HEK293 (cell line): ENCODE measurements at regions not wholly inside any gene's neighbourhood (a gene's known extent, or its start where the extent isn't known, plus 50 kb on each side); places are given as distances from the start of the nearest gene placed in this dataset.

Source experiments
- CTCF ChIA-PET: fragments of 350-600 bp; formaldehyde crosslinking; extraction: SDS; loops from one replicate; lab custom pipeline; 2021; ENCODE audit warnings: antibody characterized with exemption; lab: Yijun Ruan, JAX
- POLR2A ChIA-PET: fragments of 300-600 bp; formaldehyde crosslinking; extraction: SDS; loops from one replicate; lab custom pipeline; 2020; ENCODE audit warnings: antibody characterized with exemption, inconsistent platforms; lab: Yijun Ruan, JAX
- H3K27ac ChIP-seq: fragments of 200-500 bp; sonication (Bioruptor generic); 2 replicates; pipeline ENCODE4 v1.5.1; 2014; ENCODE audit warnings: low read depth, low read length, control low read depth, inconsistent platforms; ENCODE audit errors: extremely low read depth
- H3K36me3 ChIP-seq, 2 experiments: fragments of 200-500 bp in 1 of 2; sonication (Bioruptor generic) in 1 of 2; 1 replicate in 1 of 2; 2 replicates in 1 of 2; pipeline ENCODE4 v1.5.1; 2014 to 2017; ENCODE audit warnings: inconsistent platforms in 2 of 2, low read length in 2 of 2; ENCODE audit not compliant: control insufficient read depth in 2 of 2, insufficient read depth in 1 of 2
- H3K4me1 ChIP-seq: fragments of 200-500 bp; sonication (Bioruptor generic); 2 replicates; pipeline ENCODE4 v1.5.1; 2014; ENCODE audit warnings: mild to moderate bottlenecking, low read length, inconsistent platforms; ENCODE audit not compliant: control insufficient read depth, insufficient read depth
- H3K4me3 ChIP-seq: 2 replicates; pipeline ENCODE4 v1.5.1; 2011; ENCODE audit warnings: low read depth, mild to moderate bottlenecking, control low read depth, low read length, moderate library complexity
- H3K9me3 ChIP-seq: fragments of 200-500 bp; sonication (Bioruptor generic); 2 replicates; pipeline ENCODE4 v1.5.1; 2014; ENCODE audit warnings: low read depth, low read length, inconsistent platforms; ENCODE audit not compliant: control insufficient read depth, insufficient read depth
- BCL11A ChIP-seq: fragments of 450-650 bp; formaldehyde crosslinking; IDR thresholded peaks from 2 replicates; pipeline ENCODE4 v1.5.1; 2016; ENCODE audit warnings: low read depth, missing biosample characterization, missing genetic modification characterization
- GLI2 ChIP-seq: fragments of 450-650 bp; formaldehyde crosslinking; IDR thresholded peaks from 2 replicates; pipeline ENCODE4; 2017; ENCODE audit warnings: missing biosample characterization, missing genetic modification characterization, low read depth, borderline replicate concordance
- YY1 ChIP-seq: fragments of 450-650 bp; formaldehyde crosslinking; IDR thresholded peaks from 2 replicates; pipeline ENCODE4 v1.5.1; 2018; ENCODE audit warnings: missing biosample characterization, missing genetic modification characterization
- ZBTB1 ChIP-seq: fragments of 450-650 bp; formaldehyde crosslinking; IDR thresholded peaks from 2 replicates; pipeline ENCODE4 v1.5.1; 2016; ENCODE audit warnings: missing biosample characterization, missing genetic modification characterization
- ZBTB11 ChIP-seq: fragments of 450-650 bp; formaldehyde crosslinking; conservative IDR thresholded peaks from 2 replicates; pipeline ENCODE4 v1.5.1; 2016; ENCODE audit warnings: low read depth, missing biosample characterization, missing genetic modification characterization
- ZBTB26 ChIP-seq: fragments of 450-650 bp; formaldehyde crosslinking; optimal IDR thresholded peaks from 2 replicates; pipeline ENCODE3; 2016; ENCODE audit warnings: missing biosample characterization, mild to moderate bottlenecking, missing genetic modification characterization
- ZFHX2 ChIP-seq: fragments of 450-650 bp; formaldehyde crosslinking; conservative IDR thresholded peaks from 2 replicates; pipeline ENCODE4 v1.5.1; 2016; ENCODE audit warnings: missing biosample characterization, missing genetic modification characterization
- ZFP69B ChIP-seq: fragments of 450-650 bp; formaldehyde crosslinking; IDR thresholded peaks from 2 replicates; pipeline ENCODE4 v1.5.1; 2016; ENCODE audit warnings: missing biosample characterization, missing genetic modification characterization
- ZNF10 ChIP-seq: fragments of 450-650 bp; formaldehyde crosslinking; IDR thresholded peaks from 2 replicates; pipeline ENCODE4 v1.5.1; 2017; ENCODE audit warnings: missing biosample characterization, missing genetic modification characterization
- ZNF146 ChIP-seq: fragments of 450-650 bp; formaldehyde crosslinking; IDR thresholded peaks from 2 replicates; pipeline ENCODE4 v1.5.1; 2016; ENCODE audit warnings: missing biosample characterization, missing genetic modification characterization
- ZNF155 ChIP-seq: fragments of 450-650 bp; formaldehyde crosslinking; IDR thresholded peaks from 2 replicates; pipeline ENCODE4 v1.5.1; 2016; ENCODE audit warnings: missing biosample characterization, missing genetic modification characterization
- ZNF19 ChIP-seq: fragments of 450-650 bp; formaldehyde crosslinking; IDR thresholded peaks from 2 replicates; pipeline ENCODE4; 2016; ENCODE audit warnings: missing biosample characterization, missing genetic modification characterization, low read depth
- ZNF350 ChIP-seq: fragments of 450-650 bp; formaldehyde crosslinking; IDR thresholded peaks from 2 replicates; pipeline ENCODE4 v1.5.0; 2017; ENCODE audit warnings: missing biosample characterization, mild to moderate bottlenecking, missing genetic modification characterization
- ZNF510 ChIP-seq: fragments of 450-650 bp; formaldehyde crosslinking; IDR thresholded peaks from 2 replicates; pipeline ENCODE4 v1.5.1; 2018; ENCODE audit warnings: mild to moderate bottlenecking, missing genetic modification characterization, missing biosample characterization; ENCODE audit not compliant: insufficient replicate concordance
- ZNF677 ChIP-seq: fragments of 450-650 bp; IDR thresholded peaks from 2 replicates; pipeline ENCODE4 v1.5.0; 2018; ENCODE audit warnings: missing biosample characterization, mild to moderate bottlenecking, missing genetic modification characterization, moderate library complexity
- ZNF704 ChIP-seq: fragments of 450-650 bp; formaldehyde crosslinking; IDR thresholded peaks from 2 replicates; pipeline ENCODE4 v1.5.1; 2016; ENCODE audit warnings: missing biosample characterization, missing genetic modification characterization
- ZNF777 ChIP-seq: fragments of 450-650 bp; formaldehyde crosslinking; IDR thresholded peaks from 2 replicates; pipeline ENCODE4 v1.5.1; 2017; ENCODE audit warnings: missing biosample characterization, missing genetic modification characterization, borderline replicate concordance
- ZSCAN16 ChIP-seq: fragments of 450-650 bp; formaldehyde crosslinking; IDR thresholded peaks from 2 replicates; pipeline ENCODE4 v1.5.1; 2016; ENCODE audit warnings: missing biosample characterization, missing genetic modification characterization
- ZSCAN4 ChIP-seq: fragments of 450-650 bp; formaldehyde crosslinking; IDR thresholded peaks from 2 replicates; pipeline ENCODE4 v1.5.1; 2017; ENCODE audit warnings: missing biosample characterization, missing genetic modification characterization
- TF ChIP-seq, protein P1 (sequence below): fragments of 450-650 bp; formaldehyde crosslinking; IDR thresholded peaks from 2 replicates; pipeline ENCODE4 v1.5.0; 2017; ENCODE audit warnings: missing biosample characterization, missing genetic modification characterization, borderline replicate concordance

DNA sequence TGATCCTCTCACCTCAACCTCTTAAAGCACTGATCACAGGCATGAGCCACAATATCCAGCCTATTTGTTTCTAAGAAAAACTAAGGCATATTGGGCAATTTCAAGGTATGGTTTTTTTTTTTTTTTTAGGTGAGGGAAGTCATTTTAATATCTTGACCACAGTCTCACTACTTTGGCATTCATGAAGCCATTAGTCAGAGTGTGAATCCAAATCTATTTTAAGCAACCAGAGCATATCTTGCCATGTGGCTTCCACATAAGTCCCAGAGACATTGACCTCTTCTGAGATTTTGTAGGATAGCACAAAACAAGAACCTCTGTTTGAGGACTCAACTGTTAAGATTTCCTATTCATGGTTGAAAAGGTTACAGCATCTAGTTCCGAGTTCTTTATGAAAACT, 130.3 kb upstream of the RBM19 start (continued):
- TF ChIP-seq ZNF677 (tag by site-specific recombination) (no peak), ZBTB26 (tag by site-specific recombination) (no peak), ZNF704 (no peak), ZNF10 (tag by site-specific recombination) (no peak), BCL11A (tag by site-specific recombination) (no peak)
- TF ChIP-seq, protein P1, sequence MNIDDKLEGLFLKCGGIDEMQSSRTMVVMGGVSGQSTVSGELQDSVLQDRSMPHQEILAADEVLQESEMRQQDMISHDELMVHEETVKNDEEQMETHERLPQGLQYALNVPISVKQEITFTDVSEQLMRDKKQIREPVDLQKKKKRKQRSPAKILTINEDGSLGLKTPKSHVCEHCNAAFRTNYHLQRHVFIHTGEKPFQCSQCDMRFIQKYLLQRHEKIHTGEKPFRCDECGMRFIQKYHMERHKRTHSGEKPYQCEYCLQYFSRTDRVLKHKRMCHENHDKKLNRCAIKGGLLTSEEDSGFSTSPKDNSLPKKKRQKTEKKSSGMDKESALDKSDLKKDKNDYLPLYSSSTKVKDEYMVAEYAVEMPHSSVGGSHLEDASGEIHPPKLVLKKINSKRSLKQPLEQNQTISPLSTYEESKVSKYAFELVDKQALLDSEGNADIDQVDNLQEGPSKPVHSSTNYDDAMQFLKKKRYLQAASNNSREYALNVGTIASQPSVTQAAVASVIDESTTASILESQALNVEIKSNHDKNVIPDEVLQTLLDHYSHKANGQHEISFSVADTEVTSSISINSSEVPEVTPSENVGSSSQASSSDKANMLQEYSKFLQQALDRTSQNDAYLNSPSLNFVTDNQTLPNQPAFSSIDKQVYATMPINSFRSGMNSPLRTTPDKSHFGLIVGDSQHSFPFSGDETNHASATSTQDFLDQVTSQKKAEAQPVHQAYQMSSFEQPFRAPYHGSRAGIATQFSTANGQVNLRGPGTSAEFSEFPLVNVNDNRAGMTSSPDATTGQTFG (tag by site-specific recombination), result no peak

- ChIA-PET POLR2A (no interaction called here), CTCF (interaction anchor here (0.7 to 0.8 kb wide), 2 partner anchors 40 to 384 kb away, joined by 3 to 4 read pairs; no protein-coding TSS in a partner anchor)
- TF ChIP-seq ZNF155 (tag by site-specific recombination) (no peak), ZFHX2 (tag by site-specific recombination) (no peak), ZNF777 (no peak), ZNF19 (tag by site-specific recombination) (no peak)
- Histone ChIP-seq H3K4me3 (no peak overlapping the region), H3K9me3 (no peaks in the 10 kb centered on the region), H3K36me3 (no peaks in the 10 kb centered on the region), H3K4me1 (no peaks in the 10 kb centered on the region), H3K27ac (no peak overlapping the region)
Measured at GRCh38 chr12:114093520-114093919, 127.4 kb upstream of the RBM19 start.

GRCh38 chr12:114092981-114093380, 126.9 kb upstream of the RBM19 start:
- Histone ChIP-seq H3K9me3 (no peaks in the 10 kb centered on the region), H3K27ac (no peak overlapping the region)
- TF ChIP-seq ZNF350 (tag by site-specific recombination), result no peak
- TF ChIP-seq, all 188 proteins: peak for 0
- CTCF ChIA-PET, result interaction anchor here (0.8 kb wide), 1 partner anchor 40 kb away, joined by 3 read pairs; no protein-coding TSS in a partner anchor
- H3K4me3 ChIP-seq, result no peak overlapping the region
- H3K4me1 ChIP-seq, result no peaks in the 10 kb centered on the region
- no peaks in the 10 kb centered on the region for H3K36me3 ChIP-seq
- POLR2A ChIA-PET, result no interaction called here

DNA sequence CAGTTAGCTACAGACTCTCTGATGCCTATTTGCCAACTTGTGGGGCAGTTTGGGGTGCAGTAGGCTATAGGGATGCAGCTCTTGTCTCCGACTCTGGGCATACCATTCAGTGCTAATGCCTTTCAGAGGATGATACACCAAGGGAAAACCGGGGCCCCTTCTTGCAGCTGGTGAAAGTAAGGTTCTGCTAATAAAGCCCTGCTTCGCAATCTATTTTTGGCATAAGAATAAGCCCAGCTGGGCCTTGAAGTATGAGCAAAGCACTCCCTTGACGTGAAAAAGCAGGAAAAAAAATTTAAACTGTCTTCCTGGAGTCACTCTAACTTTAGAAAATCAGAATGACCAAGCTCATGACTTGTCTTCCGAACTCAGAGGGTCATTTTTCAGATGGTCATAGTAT, 124.1 kb upstream of the RBM19 start:
- no peak overlapping the region for H3K27ac ChIP-seq
- POLR2A ChIA-PET, result no interaction called here
- CTCF ChIA-PET, result no interaction called here
- H3K4me1 ChIP-seq, result no peaks in the 10 kb centered on the region
- H3K4me3 ChIP-seq, result no peak overlapping the region
- H3K9me3 ChIP-seq, result no peaks in the 10 kb centered on the region
- H3K36me3 ChIP-seq, result no peaks in the 10 kb centered on the region
- no peak for TF ChIP-seq ZSCAN16 (tag by site-specific recombination)
- no peak for TF ChIP-seq GLI2 (tag by site-specific recombination)
- TF ChIP-seq ZBTB11, result no peak
- no peak for TF ChIP-seq ZBTB1
- no peak for TF ChIP-seq ZNF510 (tag by site-specific recombination)
- TF ChIP-seq ZNF146, result no peak
- TF ChIP-seq ZFP69B (tag by site-specific recombination), result no peak
- no peak for TF ChIP-seq YY1
- TF ChIP-seq ZSCAN4 (tag by site-specific recombination), result no peak
